Right cardiac atrium (tissue), 5 donors: ENCODE measurements at regions not wholly inside any gene's neighbourhood (a gene's known extent, or its start where the extent isn't known, plus 50 kb on each side); places are given as distances from the start of the nearest gene placed in this dataset.

Experiments
- ATAC-seq, 2 donors: fragments of 200-7000 bp; cut with Tn5 transposase; one replicate each; pipeline versions ENCODE4 v1.8.0 to v1.9.1; 2020; ENCODE audit warnings: moderate library complexity in 2 of 2, mild to moderate bottlenecking in 1 of 2
- DNase-seq, 3 donors: peaks; one replicate each; pipeline ENCODE4 v3.0.0-alpha.2; 2020
- H3K27ac ChIP-seq: one replicate; pipeline ENCODE4 v1.5.1; 2013; ENCODE audit warnings: mild to moderate bottlenecking, low read length, control low read depth, moderate library complexity
- H3K27me3 ChIP-seq: one replicate; pipeline ENCODE4 v1.6.1; 2013; ENCODE audit not compliant: control insufficient read depth, insufficient read depth
- H3K4me1 ChIP-seq: one replicate; pipeline ENCODE4 v1.6.1; 2013; ENCODE audit warnings: low read length; ENCODE audit not compliant: control insufficient read depth, insufficient read depth
- H3K4me3 ChIP-seq: one replicate; pipeline ENCODE4 v1.5.1; 2013; ENCODE audit warnings: low read length, control low read depth
- H3K9me3 ChIP-seq: one replicate; pipeline ENCODE4 v1.6.1; 2013; ENCODE audit warnings: low read length; ENCODE audit not compliant: control insufficient read depth
- WGBS: extraction: QIAGEN DNeasy Blood & Tissue Kit; methylation state at CpG from one replicate; pipeline ENCODE4 v1.1.7; 2013; 5-methylcytosine and 5-hydroxymethylcytosine counted together
- intact Hi-C, 4 donors: fragments of 100-400 bp; cut with DNase I; formaldehyde crosslinking; loops; one replicate each; pipeline versions ENCODE4 v1.11.0 to v1.14.0; 2022 to 2023
- donor health status: healthy with polysubstance abuse.
- donor health status: DM: no; HTN: yes; CAD: no.
- donor health status: DM: no; HTN: no; CAD: no.
- donor health status: DM: no; HTN: yes; CAD: no; lungs with severe emphysema.
- donor health status: DM: yes; HTN: yes; CAD: no.

DNA sequence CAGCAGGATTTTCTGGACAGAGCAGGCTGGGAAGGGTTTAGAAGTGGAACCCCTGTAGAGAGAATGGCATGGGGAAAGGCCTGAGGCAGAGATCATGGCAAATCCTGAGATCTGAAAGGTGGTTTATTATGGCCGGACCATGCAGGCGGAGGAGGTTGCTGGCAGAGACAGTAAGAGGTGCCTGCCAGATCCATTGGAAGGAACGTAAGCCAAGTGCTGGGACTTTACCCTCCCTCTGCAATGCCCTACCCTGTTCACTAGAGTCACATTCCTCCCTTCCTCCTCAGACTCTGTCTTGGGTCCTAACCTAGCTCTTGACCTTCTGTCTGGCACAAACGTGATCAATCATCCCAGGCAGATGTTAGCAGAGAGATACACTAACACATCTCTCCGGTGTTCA is 66.4 kb upstream of the SLC22A23 start:
- DNase-seq, result no peak
- 62% methylated on average over 5 of the region's 5 CpGs for WGBS
- intact Hi-C loops, result no loop called here
- no peaks in the 10 kb centered on the region for H3K9me3 ChIP-seq
- no peak overlapping the region for H3K4me3 ChIP-seq
- ATAC-seq, result peak in 1 of 2 donors; percentile 62
- H3K27me3 ChIP-seq, result no peaks in the 10 kb centered on the region
- H3K4me1 ChIP-seq, result no peaks in the 10 kb centered on the region
- H3K27ac ChIP-seq, result no peak overlapping the region

DNA sequence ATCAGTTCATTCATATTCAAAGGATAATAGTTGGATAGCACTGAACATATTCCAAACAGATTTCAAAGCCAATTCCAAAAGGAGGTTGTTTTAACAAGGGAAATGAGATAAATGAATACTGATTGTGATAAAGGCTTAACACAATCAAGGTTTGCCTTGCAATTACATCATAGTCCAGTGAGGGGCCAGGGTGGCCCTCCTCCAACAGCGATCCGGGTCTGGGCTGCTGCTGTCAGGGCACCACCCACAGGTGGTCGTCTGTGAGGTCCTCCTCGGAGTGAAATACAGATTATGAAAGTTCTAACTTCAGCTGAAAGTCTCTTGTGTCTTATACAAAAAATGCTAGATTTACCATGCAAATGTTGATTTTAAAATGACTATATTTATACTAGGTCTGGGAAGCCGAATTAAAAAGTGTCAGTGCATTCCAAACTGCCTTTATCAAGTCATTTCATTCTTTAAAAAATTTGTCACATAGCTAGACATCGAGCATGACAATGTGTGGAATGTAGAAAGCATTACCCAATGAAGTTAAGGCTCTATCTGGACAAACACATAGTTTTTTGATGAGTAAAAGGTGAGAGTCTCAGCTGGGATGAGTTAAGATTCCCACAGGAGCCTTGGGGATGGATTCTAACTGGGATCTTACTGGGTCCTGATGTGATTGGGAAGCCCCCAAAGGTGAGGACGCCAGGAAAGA is 65.9 kb upstream of the SLC22A23 start:
- Histone ChIP-seq H3K4me3 (no peak overlapping the region), H3K4me1 (no peaks in the 10 kb centered on the region), H3K27me3 (no peaks in the 10 kb centered on the region), H3K9me3 (no peaks in the 10 kb centered on the region), H3K27ac (no peak overlapping the region)
- whole genome bisulfite sequencing, result 37% methylated on average over 7 of the region's 7 CpGs
- intact Hi-C loops, result no loop called here
- no peak for ATAC-seq
- no peak for DNase-seq

DNA sequence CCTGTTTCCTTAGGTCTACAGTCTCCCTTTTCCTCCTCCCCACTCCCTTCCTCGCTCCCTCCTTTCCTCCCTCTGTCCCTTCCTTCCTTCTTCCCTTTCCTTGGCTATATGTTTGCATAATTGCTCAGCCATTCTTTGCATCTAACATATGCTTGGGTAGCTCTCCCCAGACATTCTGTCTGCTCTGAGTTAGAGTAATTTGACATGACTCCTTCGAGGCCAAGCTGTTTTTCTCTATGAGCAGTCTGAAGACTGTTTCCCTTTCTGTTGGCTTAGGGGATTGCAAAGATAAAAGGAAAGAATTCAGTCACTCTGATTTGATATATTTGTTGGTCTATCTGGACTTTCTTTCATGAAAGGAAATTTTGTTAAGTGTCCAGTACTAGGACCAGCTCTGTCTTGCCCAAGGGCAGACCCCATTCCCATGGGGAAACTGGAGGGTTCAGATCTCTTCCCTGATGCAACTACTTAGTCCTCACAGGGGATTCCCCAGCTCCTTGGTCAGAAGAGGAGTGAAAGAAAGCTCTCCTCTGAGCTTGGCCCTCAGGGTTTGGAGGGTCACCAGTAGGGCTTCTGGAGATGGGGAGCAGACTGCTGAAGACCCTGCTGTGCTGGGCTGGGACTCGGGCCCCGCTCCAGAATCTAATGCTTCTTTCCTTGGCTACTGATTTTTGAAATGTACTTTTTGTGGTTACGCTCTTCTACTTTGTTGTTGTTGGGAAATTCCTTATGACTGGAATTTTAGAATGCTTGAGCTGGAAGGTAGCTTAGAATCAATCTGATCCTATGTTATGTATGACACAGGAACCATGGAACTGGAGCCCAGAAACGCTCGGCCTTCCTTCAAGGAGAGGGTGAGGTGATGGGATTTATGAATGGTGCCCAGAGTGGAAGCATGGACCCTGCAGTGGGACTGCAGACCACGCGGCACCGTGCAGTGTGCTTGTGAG is 63.7 kb upstream of the SLC22A23 start:
- Histone ChIP-seq H3K9me3 (no peaks in the 10 kb centered on the region), H3K4me1 (no peaks in the 10 kb centered on the region), H3K4me3 (no peak overlapping the region), H3K27me3 (no peaks in the 10 kb centered on the region), H3K27ac (no peak overlapping the region)
- 87% methylated on average over 10 of the region's 10 CpGs for WGBS
- intact Hi-C loops, result no loop called here
- DNase-seq (no peak), ATAC-seq (no peak)

DNA sequence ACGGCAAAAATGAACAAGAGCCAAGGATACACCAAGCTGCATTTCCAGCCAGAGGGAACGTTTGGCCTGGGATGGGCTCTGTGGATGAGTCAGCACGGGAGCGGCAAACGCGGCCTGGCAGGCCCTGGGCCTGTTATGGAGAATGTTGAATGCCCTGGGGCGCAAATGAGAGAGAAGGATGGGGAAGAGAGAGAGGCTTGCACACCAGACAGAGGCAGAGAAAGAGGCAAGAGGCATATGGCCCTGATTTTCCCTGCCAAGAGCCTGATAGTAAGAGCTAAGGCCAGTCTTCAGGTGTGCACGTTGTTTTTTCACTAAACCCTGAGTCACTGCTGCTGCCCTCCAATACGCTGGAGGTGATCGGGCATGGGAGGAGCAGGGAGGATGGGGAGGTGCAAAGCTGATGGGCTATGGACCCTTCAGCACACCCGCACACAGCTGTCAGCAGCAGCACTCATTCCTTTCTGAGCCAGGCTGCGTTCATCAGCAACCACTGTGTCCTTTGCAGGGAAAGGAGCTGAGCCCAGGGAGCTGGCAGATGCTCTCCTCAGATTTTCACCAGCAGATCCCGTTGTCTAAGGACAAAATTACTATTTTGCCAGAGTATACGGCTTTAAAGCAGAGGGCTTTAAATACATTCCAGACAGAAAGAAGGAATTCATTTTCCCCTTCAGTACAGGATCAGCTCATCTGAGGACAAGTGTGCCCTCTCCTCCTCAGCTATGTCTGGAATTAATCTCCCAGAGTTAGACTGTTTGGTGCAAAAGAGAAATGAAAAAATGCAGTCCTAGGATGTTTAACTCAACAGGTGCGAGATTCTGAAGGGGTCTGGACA is 61.7 kb upstream of the SLC22A23 start:
- H3K27ac ChIP-seq, result no peak overlapping the region
- DNase-seq (no peak), ATAC-seq (peak in 1 of 2 donors; percentile 36)
- H3K27me3 ChIP-seq, result no peaks in the 10 kb centered on the region
- H3K4me3 ChIP-seq, result no peak overlapping the region
- H3K9me3 ChIP-seq, result no peaks in the 10 kb centered on the region
- 61% methylated on average over 15 of the region's 15 CpGs for WGBS
- intact Hi-C loops, result no loop called here
- H3K4me1 ChIP-seq, result no peaks in the 10 kb centered on the region

DNA sequence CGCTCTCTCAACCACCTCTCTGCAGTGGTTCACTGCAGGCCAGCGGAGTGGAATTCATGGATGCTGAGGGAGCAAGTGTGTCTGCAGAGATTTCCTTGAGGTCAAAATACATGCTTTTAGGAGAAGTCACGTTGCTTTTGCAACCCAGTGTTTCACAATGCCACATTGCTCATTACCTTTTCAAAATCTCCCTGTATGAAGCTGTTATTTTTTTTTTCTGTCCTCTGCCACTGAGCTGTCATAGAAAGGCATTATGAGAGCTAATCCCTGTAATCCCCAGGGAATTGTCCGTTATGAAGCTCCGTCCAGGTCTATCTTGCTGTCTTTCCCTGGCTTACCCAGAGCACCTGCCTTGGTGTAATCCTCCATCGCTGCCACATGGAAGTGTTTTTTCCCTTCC is 60.5 kb upstream of the SLC22A23 start:
- Histone ChIP-seq H3K27ac (no peak overlapping the region), H3K4me1 (no peaks in the 10 kb centered on the region), H3K4me3 (no peak overlapping the region), H3K9me3 (no peaks in the 10 kb centered on the region), H3K27me3 (no peaks in the 10 kb centered on the region)
- intact Hi-C loops, result no loop called here
- DNase-seq, result no peak
- WGBS, result 80% methylated on average over 6 of the region's 6 CpGs
- no peak for ATAC-seq

DNA sequence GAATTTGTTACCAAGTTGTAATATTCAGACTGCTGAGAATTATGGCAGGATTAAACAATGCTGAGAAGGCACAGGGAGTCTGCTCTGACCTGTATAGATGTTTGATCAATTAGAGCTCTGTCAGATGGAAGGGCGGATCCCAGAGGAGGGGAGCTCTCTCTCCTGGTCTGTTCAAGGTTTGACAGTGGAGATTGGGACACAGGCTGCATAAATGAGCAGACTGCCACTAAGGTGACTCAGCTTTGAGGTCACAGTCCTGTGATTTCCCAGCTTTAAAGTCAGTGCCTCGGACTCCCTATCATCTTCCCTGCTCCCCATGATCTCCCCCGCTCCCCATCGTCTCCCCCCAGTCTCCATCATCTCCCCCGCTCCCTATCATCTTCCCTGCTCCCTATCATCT is 59.2 kb upstream of the SLC22A23 start:
- 87% methylated on average over 5 of the region's 5 CpGs for WGBS

DNA sequence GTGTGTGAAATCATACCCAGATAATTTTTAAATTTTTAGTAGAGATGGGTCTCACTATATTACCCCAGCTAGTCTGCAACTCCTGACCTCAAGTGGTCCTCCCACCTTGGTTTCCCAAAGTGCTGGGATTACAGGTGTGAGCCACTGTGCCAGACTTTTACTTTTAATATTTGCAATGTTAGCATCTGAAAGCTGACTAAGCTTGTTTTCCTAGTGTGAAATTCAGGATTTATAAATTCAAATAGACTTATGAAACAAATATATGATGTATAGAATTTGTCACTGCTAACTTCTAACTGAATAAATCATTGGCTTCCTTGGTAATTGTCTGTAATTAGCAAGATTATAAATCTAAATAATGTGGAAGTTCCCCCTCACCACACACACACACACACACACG is 58.8 kb upstream of the SLC22A23 start:
- intact Hi-C loops, result no loop called here
- no peak for ATAC-seq
- no peaks in the 10 kb centered on the region for H3K4me1 ChIP-seq
- 57% methylated on average over 1 of the region's 1 CpG for WGBS
- H3K27ac ChIP-seq, result no peak overlapping the region
- no peaks in the 10 kb centered on the region for H3K9me3 ChIP-seq
- DNase-seq, result no peak
- H3K27me3 ChIP-seq, result no peaks in the 10 kb centered on the region
- no peak overlapping the region for H3K4me3 ChIP-seq

More for the DNA sequence above, 59.2 kb upstream of the SLC22A23 start:
- Histone ChIP-seq H3K27ac (no peak overlapping the region), H3K4me1 (no peaks in the 10 kb centered on the region), H3K4me3 (no peak overlapping the region), H3K9me3 (no peaks in the 10 kb centered on the region), H3K27me3 (no peaks in the 10 kb centered on the region)
- ATAC-seq, result no peak
- intact Hi-C loops, result no loop called here
- no peak for DNase-seq

DNA sequence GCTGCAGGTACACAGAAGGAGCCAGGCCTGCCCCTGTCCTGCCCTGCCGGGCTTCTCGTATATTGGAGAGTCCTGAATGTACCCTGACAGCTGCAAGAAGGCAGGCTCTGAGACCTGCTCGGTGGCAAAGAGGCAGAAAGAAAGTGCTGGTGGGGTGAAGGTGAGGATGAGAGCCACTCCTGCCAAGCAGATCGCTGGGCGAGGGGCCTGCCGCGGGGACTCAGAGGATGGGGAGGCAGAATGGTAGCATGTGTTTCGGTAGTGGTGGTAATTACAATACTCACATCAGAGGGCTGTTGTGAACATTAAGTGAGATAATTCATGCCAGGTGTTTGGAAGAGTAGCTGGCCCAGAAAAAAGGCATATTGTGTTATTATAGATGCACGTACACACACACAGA is 56.6 kb upstream of the SLC22A23 start:
- intact Hi-C loops, result no loop called here

DNA sequence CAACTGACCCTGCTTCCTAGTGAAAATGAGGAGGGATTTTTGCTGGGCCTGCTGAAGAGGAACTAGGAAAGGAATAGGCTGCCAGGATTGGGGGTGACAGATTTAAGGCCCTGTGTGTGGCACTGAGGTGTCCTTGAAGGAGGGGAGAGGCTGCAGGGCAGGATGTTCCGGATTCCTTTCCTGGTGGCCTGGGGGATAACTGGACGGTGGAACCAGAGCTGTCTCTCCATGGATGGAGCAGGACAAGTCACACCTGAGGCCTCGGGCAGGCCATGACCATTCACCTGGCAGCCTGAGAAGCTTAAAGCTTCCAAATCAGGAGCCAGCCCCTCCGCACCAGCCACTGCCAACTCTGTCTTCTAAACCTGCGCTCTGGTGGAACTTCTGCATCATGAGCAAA is 56.0 kb upstream of the SLC22A23 start:
- Histone ChIP-seq H3K27me3 (no peaks in the 10 kb centered on the region), H3K9me3 (no peaks in the 10 kb centered on the region), H3K27ac (no peak overlapping the region), H3K4me1 (no peaks in the 10 kb centered on the region), H3K4me3 (no peak overlapping the region)
- ATAC-seq, result no peak
- no peak for DNase-seq
- 93% methylated on average over 5 of the region's 5 CpGs for WGBS
- intact Hi-C loops, result no loop called here

More for the DNA sequence above, 56.6 kb upstream of the SLC22A23 start:
- DNase-seq, result no peak
- Histone ChIP-seq H3K27me3 (no peaks in the 10 kb centered on the region), H3K4me3 (no peak overlapping the region), H3K27ac (no peak overlapping the region), H3K9me3 (no peaks in the 10 kb centered on the region), H3K4me1 (no peaks in the 10 kb centered on the region)
- no peak for ATAC-seq
- WGBS, result 94% methylated on average over 9 of the region's 9 CpGs

DNA sequence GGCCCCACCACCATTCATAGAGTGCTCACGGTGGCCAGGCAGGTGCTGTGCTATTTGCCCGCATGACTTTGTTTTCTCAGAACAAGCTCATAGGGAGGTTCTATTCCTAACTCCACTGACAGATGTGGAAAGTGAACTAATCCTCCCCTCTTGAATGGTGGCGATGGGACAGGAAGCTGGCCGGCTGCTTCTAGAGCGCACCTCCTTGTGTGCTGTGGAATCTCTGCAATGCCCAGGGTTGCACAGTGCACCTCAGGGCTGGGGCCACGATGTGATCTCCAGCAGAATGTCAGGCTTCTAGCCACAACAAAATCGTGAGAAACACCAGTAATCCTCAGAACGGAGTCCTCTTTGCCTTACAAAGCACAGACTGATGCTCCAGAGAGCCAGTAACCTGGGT is 53.8 kb upstream of the SLC22A23 start:
- Histone ChIP-seq H3K4me3 (no peak overlapping the region), H3K9me3 (no peaks in the 10 kb centered on the region), H3K4me1 (peaks cover 3% of the 10 kb centered on the region), H3K27me3 (no peaks in the 10 kb centered on the region), H3K27ac (no peak overlapping the region)
- WGBS, result 65% methylated on average over 8 of the region's 8 CpGs
- no peak for DNase-seq
- no peak for ATAC-seq
- intact Hi-C loops, result no loop called here

DNA sequence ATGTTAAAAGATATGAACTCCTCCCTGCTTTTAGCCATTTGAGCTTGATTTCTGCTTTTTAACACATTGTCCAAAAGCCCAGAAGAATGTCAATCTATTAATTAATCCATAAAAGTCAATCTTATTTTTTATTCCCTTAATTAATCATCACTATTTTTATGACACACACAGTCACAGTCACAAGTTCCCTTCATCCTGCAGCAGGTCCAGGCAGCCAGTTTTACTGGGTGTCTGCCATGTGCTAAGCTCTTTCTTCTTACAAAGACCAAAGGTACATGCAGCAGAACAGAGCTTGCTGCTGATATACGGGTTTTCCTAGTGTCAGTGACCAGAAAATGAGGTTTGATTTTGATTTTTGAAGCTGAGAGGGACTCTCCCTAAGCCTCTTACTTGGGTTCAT is 53.3 kb upstream of the SLC22A23 start:
- Histone ChIP-seq H3K27ac (no peak overlapping the region), H3K27me3 (no peaks in the 10 kb centered on the region), H3K4me1 (peaks cover 3% of the 10 kb centered on the region), H3K4me3 (no peak overlapping the region), H3K9me3 (no peaks in the 10 kb centered on the region)
- ATAC-seq (no peak), DNase-seq (no peak)
- 75% methylated on average over 1 of the region's 1 CpG for WGBS
- intact Hi-C loops, result no loop called here
